HUES48 (cell line): ENCODE measurements at regions not wholly inside any gene's neighbourhood (a gene's known extent, or its start where the extent isn't known, plus 50 kb on each side); places are given as distances from the start of the nearest gene placed in this dataset.
"Not testable (repeated sequence)": the region's sequence is repeated elsewhere in the genome, so short reads cannot be mapped to it uniquely, and the experiment has no call there.

ENCODE experiments used
- H3K27ac ChIP-seq: one replicate; pipeline ENCODE4 v1.7.0; 2013; ENCODE audit warnings: low read depth, low read length, inconsistent platforms
- H3K27me3 ChIP-seq: 2 replicates; pipeline ENCODE4 v1.6.1; 2013; ENCODE audit warnings: mild to moderate bottlenecking, low read length; ENCODE audit not compliant: control insufficient read depth, insufficient read depth
- H3K36me3 ChIP-seq: 2 replicates; pipeline ENCODE4 v1.6.1; 2013; ENCODE audit warnings: low read length; ENCODE audit not compliant: control insufficient read depth, insufficient read depth
- H3K4me1 ChIP-seq: 2 replicates; pipeline ENCODE4 v1.6.1; 2013; ENCODE audit warnings: mild to moderate bottlenecking, low read length; ENCODE audit not compliant: control insufficient read depth, insufficient read depth
- H3K4me3 ChIP-seq: 2 replicates; pipeline ENCODE4 v1.5.1; 2013; ENCODE audit warnings: mild to moderate bottlenecking, low read depth, low read length
- H3K9ac ChIP-seq: 2 replicates; pipeline ENCODE4 v1.6.1; 2013; ENCODE audit warnings: mild to moderate bottlenecking, low read depth, low read length, moderate library complexity
- H3K9me3 ChIP-seq: 2 replicates; pipeline ENCODE4 v1.6.1; 2013; ENCODE audit warnings: low read length; ENCODE audit not compliant: control insufficient read depth, insufficient read depth

DNA sequence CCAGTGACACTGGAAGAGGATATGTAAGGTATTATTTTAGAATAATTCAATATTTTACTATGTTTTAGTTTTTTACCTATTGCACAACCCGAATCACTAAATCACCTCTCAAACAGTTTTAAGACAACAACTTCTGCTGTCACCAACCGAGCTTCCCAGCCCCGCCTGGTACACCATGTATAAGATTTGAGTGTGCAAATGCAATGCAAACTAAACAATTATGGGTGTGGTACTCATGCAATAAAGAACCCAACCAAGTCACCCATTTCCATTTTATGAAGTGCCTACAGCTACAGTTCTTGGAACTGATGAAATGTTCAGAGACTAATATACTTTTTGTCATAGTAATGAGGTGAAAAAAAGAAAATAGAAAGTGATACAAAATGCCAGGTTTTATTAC lies 256.2 kb downstream of the TAFA4 start:
- Histone ChIP-seq H3K27ac (no peak overlapping the region), H3K9ac (no peak overlapping the region), H3K36me3 (no peaks in the 10 kb centered on the region), H3K4me3 (no peak overlapping the region), H3K27me3 (no peaks in the 10 kb centered on the region), H3K9me3 (no peaks in the 10 kb centered on the region), H3K4me1 (no peaks in the 10 kb centered on the region)

DNA sequence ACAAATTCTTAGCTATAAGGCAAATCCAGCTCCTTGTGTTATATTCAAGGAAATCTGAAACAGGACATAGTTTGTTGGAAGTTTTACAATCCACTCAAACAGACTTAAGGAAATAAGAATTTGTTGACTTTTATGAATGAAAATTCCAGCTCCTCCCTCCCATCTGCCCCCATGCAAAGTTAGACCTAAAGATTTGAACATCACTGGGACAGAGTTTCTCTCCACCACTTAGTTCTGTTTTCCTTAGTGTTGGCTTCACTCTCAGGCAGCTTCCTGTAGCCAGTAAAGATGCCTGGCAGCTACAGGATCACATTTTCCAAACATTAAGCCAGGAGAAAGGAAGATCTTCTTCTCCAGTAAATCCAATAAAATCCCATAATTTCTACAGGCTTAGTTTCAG lies 265.0 kb downstream of the TAFA4 start:
- Histone ChIP-seq H3K9ac (no peak overlapping the region), H3K36me3 (no peaks in the 10 kb centered on the region), H3K4me3 (no peak overlapping the region), H3K27me3 (no peaks in the 10 kb centered on the region), H3K27ac (no peak overlapping the region), H3K4me1 (peaks cover 19% of the 10 kb centered on the region), H3K9me3 (no peaks in the 10 kb centered on the region)

- Histone ChIP-seq H3K4me3 (no peak overlapping the region), H3K9me3 (no peaks in the 10 kb centered on the region), H3K27me3 (no peaks in the 10 kb centered on the region), H3K36me3 (no peaks in the 10 kb centered on the region), H3K9ac (no peak overlapping the region), H3K4me1 (peaks cover 19% of the 10 kb centered on the region), H3K27ac (peak overlapping the region; percentile 81)
Measured at GRCh38 chr3:68666429-68667136, 265.8 kb downstream of the TAFA4 start.

- H3K4me3 ChIP-seq, result no peak overlapping the region
- H3K27me3 ChIP-seq, result no peaks in the 10 kb centered on the region
- H3K9me3 ChIP-seq, result no peaks in the 10 kb centered on the region
- H3K36me3 ChIP-seq, result no peaks in the 10 kb centered on the region
- no peak overlapping the region for H3K9ac ChIP-seq
- peaks cover 19% of the 10 kb centered on the region for H3K4me1 ChIP-seq
- no peak overlapping the region for H3K27ac ChIP-seq
Measured at GRCh38 chr3:68664276-68664675, 268.1 kb downstream of the TAFA4 start.

- Histone ChIP-seq H3K27me3 (no peaks in the 10 kb centered on the region), H3K9me3 (no peaks in the 10 kb centered on the region), H3K4me1 (peaks cover 16% of the 10 kb centered on the region), H3K9ac (no peak overlapping the region), H3K4me3 (no peak overlapping the region), H3K36me3 (no peaks in the 10 kb centered on the region), H3K27ac (no peak overlapping the region)
Measured at GRCh38 chr3:68662176-68662575, 270.2 kb downstream of the TAFA4 start.

- not testable (repeated sequence) for H3K4me3 ChIP-seq, H3K9me3 ChIP-seq, H3K27ac ChIP-seq, H3K36me3 ChIP-seq, H3K9ac ChIP-seq, H3K27me3 ChIP-seq, H3K4me1 ChIP-seq
Measured at GRCh38 chr3:68650657-68651056, 281.7 kb downstream of the TAFA4 start.

DNA sequence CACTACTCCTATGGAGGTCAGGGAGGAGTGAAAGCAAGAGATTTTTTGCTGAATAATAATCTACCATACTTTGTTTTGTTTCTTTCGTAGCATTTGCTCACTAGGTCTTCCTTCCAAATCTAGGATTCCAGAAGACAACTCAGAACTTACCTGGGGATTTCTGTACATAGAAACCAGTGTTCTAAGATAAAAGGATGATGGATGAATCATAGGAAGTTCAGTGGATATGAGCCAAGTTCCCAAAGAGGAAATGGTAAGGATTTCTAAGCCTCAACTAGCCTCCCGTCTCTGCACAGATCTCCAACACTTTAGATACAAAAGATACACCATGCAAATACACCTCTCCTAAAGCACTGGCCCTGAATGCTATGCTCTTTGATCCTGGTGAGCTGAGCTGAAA lies 283.9 kb downstream of the TAFA4 start:
- H3K36me3 ChIP-seq, result no peaks in the 10 kb centered on the region
- no peaks in the 10 kb centered on the region for H3K4me1 ChIP-seq
- no peaks in the 10 kb centered on the region for H3K27me3 ChIP-seq
- no peak overlapping the region for H3K9ac ChIP-seq
- H3K27ac ChIP-seq, result no peak overlapping the region
- no peaks in the 10 kb centered on the region for H3K9me3 ChIP-seq
- no peak overlapping the region for H3K4me3 ChIP-seq

DNA sequence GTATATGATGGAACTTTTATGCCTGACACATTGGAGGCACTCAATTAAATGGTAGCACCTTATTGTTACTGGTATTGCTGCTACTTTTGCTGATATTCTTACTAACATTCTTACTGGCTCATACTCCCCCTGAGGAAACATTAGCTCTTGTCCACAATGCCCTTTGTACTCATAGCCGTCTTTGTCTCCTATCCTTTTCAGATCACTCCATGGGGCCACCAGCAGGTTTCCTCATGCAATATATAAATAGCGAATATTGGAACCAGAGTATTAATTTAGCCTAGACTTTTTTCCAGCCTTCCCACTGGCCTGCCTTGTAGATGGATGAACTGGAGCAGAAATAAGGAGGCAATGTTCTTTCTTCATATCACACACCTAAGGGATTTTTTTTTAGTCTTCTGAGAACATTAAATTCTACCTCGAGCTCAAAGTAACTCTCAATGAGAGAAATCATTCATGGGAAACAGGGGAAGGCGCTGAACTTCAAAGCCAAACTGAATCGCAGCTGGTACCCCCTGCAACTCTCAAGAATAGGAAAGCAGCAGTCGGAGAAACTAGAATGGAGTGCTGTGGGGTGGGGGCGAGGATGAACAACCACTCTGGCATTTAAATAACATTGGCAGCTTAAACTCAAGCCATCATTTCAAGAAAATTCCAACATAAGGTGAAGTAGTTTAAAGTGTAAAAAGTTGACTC lies 300.3 kb downstream of the TAFA4 start:
- Histone ChIP-seq H3K9ac (no peak overlapping the region), H3K36me3 (no peaks in the 10 kb centered on the region), H3K4me1 (peaks cover 21% of the 10 kb centered on the region), H3K27me3 (no peaks in the 10 kb centered on the region), H3K27ac (peak overlapping the region; percentile 90), H3K4me3 (peak overlapping the region; percentile 31; the same call in 1 of the 2 replicates), H3K9me3 (no peaks in the 10 kb centered on the region; the same call in 1 of the 2 replicates)

DNA sequence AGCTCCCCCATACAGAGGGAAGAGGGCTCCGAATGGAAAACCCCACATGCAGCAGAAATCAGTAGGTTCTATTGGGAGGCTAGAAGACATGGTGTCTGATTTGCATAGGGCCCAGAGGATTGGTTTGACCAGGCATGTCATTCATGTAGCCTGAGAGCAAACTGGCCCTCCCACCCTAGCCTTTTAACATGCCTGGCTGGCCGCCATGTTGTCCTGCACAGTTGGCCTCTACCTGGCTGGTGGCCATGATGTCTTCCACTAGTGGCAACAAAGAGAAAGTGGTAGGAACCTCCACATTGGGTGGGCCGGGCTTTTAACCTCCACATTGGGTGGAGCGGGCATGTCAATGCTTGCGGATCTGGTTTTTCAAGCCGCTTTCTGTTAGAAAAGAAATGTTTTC lies 312.1 kb downstream of the TAFA4 start:
- peaks cover 4% of the 10 kb centered on the region; the same call in 1 of the 2 replicates for H3K9me3 ChIP-seq
- H3K4me1 ChIP-seq, result no peaks in the 10 kb centered on the region
- no peaks in the 10 kb centered on the region for H3K27me3 ChIP-seq
- no peak overlapping the region for H3K27ac ChIP-seq
- no peaks in the 10 kb centered on the region for H3K36me3 ChIP-seq
- no peak overlapping the region for H3K4me3 ChIP-seq
- no peak overlapping the region for H3K9ac ChIP-seq

DNA sequence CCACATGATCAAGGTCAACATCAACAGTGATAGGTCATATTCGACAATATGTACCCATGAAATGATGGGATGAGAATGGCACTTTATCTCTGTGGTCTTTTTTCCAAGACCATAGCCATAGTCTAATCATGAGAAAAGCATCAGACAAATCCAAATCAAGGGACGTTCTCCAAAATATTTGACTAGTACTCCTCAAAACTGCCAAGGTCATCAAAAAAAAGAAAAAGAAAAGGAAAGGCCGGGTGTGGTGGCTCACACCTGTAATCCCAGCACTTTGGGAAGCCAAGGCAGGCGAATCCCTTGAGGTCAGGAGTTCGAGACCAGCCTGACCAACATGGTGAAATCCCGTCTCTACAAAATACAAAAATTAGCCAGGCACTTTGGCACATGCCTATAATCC lies 318.3 kb downstream of the TAFA4 start:
- Histone ChIP-seq H3K27me3 (no peaks in the 10 kb centered on the region), H3K9ac (no peak overlapping the region), H3K4me3 (no peak overlapping the region), H3K9me3 (peaks cover 5% of the 10 kb centered on the region), H3K27ac (no peak overlapping the region), H3K36me3 (no peaks in the 10 kb centered on the region), H3K4me1 (no peaks in the 10 kb centered on the region)

GRCh38 chr3:68571321-68571720 lies 361.0 kb downstream of the TAFA4 start:
- Histone ChIP-seq H3K4me1 (peaks cover 9% of the 10 kb centered on the region; the same call in 1 of the 2 replicates), H3K27me3 (no peaks in the 10 kb centered on the region), H3K36me3 (no peaks in the 10 kb centered on the region), H3K9me3 (no peaks in the 10 kb centered on the region), H3K4me3 (no peak overlapping the region), H3K9ac (no peak overlapping the region), H3K27ac (no peak overlapping the region)
